Type B pancreatic cell (in vitro differentiated cells): ENCODE measurements at regions not wholly inside any gene's neighbourhood (a gene's known extent, or its start where the extent isn't known, plus 50 kb on each side); places are given as distances from the start of the nearest gene placed in this dataset.

Experiments used
- DNase-seq: peaks from one replicate; pipeline ENCODE4 v3.0.0; 2021; ENCODE audit warnings: mixed read lengths; ENCODE audit not compliant: unreplicated experiment; ENCODE audit errors: extremely low spot score
- H3K27ac Mint-ChIP-seq: 2 replicates; pipeline ENCODE4 v1.8.0; 2021; ENCODE audit warnings: mild to moderate bottlenecking, mixed read lengths
- H3K27me3 Mint-ChIP-seq: 2 replicates; pipeline ENCODE4 v1.8.0; 2021; ENCODE audit warnings: mixed read lengths
- H3K36me3 Mint-ChIP-seq: 2 replicates; pipeline ENCODE4 v1.8.0; 2021; ENCODE audit warnings: mixed read lengths
- H3K4me1 Mint-ChIP-seq: one replicate; pipeline ENCODE4 v1.8.0; 2021; ENCODE audit warnings: mixed read lengths; ENCODE audit not compliant: unreplicated experiment
- H3K4me3 Mint-ChIP-seq: 2 replicates; pipeline ENCODE4 v1.8.0; 2021; ENCODE audit warnings: mild to moderate bottlenecking, mixed read lengths
- H3K9me3 Mint-ChIP-seq: 2 replicates; pipeline ENCODE4 v1.8.0; 2021; ENCODE audit warnings: mixed read lengths
- CTCF ChIP-seq: fragments of 200-600 bp; sonication (generic); conservative IDR thresholded peaks from 2 replicates; pipeline ENCODE4 v1.5.0; 2021; ENCODE audit warnings: antibody characterized with exemption, mild to moderate bottlenecking

GRCh38 chr15:47412802-47413201 lies 304.5 kb upstream of the SEMA6D start:
- TF ChIP-seq CTCF, result no peak
- Mint-ChIP-seq H3K27me3 (no peaks in the 10 kb centered on the region), H3K4me3 (no peak overlapping the region), H3K4me1 (peaks cover 30% of the 10 kb centered on the region), H3K9me3 (no peaks in the 10 kb centered on the region), H3K27ac (no peak overlapping the region), H3K36me3 (no peaks in the 10 kb centered on the region)
- no peak for DNase-seq

GRCh38 chr15:47414207-47414606 lies 303.1 kb upstream of the SEMA6D start:
- Mint-ChIP-seq H3K27me3 (no peaks in the 10 kb centered on the region), H3K9me3 (no peaks in the 10 kb centered on the region), H3K27ac (no peak overlapping the region), H3K36me3 (no peaks in the 10 kb centered on the region), H3K4me3 (no peak overlapping the region), H3K4me1 (peaks cover 30% of the 10 kb centered on the region)
- TF ChIP-seq CTCF, result no peak
- no peak for DNase-seq

GRCh38 chr15:47415539-47415971 lies 301.8 kb upstream of the SEMA6D start:
- Mint-ChIP-seq H3K4me1 (peaks cover 30% of the 10 kb centered on the region), H3K27ac (no peak overlapping the region), H3K27me3 (no peaks in the 10 kb centered on the region), H3K36me3 (no peaks in the 10 kb centered on the region), H3K4me3 (peak overlapping the region; percentile 27), H3K9me3 (no peaks in the 10 kb centered on the region)
- no peak for TF ChIP-seq CTCF
- no peak for DNase-seq

- Mint-ChIP-seq H3K9me3 (no peaks in the 10 kb centered on the region), H3K4me3 (no peak overlapping the region), H3K4me1 (peaks cover 17% of the 10 kb centered on the region), H3K36me3 (no peaks in the 10 kb centered on the region), H3K27ac (no peak overlapping the region), H3K27me3 (no peaks in the 10 kb centered on the region)
- DNase-seq, result no peak
- no peak for TF ChIP-seq CTCF
Measured at GRCh38 chr15:47422881-47423665, 294.2 kb upstream of the SEMA6D start.

- Mint-ChIP-seq H3K9me3 (no peaks in the 10 kb centered on the region), H3K36me3 (no peaks in the 10 kb centered on the region), H3K27me3 (peaks cover 2% of the 10 kb centered on the region), H3K27ac (no peak overlapping the region), H3K4me3 (no peak overlapping the region), H3K4me1 (peaks cover 11% of the 10 kb centered on the region)
- no peak for DNase-seq
- TF ChIP-seq CTCF, result no peak
Measured at GRCh38 chr15:47427463-47427862, 289.8 kb upstream of the SEMA6D start.
